DMS79 treated with DMSO at 0.1 percent for 48 hours (cell line): ENCODE measurements at regions not wholly inside any gene's neighbourhood (a gene's known extent, or its start where the extent isn't known, plus 50 kb on each side); places are given as distances from the start of the nearest gene placed in this dataset.
"Not testable (repeated sequence)": the region's sequence is repeated elsewhere in the genome, so short reads cannot be mapped to it uniquely, and the experiment has no call there.

ENCODE experiments used
- DNase-seq: peaks from one replicate; lab custom pipeline; 2025; lab: John Stamatoyannopoulos, UW

DNA sequence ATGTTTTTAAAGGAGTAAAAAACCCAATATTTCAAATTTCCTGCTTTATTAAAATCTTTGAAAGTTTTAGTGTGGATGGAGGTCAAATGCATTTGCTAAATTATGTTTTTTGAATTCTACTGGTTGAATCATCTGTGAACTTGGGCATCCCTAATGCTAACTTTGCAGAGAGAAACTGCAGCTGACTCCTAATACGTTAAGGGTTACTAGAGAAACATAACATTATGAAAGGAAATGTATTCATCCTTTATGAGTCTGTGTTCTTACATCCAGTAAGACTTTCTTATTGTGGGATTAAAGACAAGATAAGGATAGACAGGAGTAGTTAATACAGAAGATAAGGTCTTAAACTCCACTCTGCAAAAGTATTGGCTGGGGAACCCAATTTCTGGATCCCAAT lies 140.6 kb downstream of the FAM124B start:
- DNase-seq = no peak

DNA sequence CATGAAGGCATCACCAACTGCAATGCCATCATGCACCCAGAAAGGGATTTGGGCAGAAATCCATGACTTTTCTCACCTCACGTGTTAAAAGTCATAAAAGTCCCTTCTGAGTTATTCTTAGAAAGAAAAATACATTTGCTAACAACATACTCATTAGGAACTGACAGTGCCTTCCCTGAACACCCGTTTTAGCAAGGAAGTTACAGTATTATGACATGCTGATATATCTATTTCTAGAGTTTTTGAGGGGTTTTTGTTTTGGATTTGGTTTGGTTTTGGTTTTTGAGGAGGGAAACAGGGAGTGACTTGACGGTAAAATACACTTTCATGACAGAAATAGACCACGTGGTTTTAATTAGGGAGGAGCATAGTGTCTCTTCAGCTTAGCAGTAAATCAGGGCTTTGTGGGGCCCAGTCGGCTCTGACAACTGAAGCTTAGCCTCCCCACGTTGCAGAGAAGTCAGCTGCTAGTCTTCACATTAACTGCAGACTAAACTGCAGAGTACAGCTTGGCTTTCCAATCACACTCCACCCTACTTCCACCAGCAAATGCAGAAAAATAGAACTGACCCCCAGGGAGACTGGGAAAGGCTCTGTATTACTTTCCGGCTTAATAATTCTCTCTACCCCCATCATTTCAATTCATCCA lies 141.4 kb downstream of the FAM124B start:
- DNase-seq = no peak

DNA sequence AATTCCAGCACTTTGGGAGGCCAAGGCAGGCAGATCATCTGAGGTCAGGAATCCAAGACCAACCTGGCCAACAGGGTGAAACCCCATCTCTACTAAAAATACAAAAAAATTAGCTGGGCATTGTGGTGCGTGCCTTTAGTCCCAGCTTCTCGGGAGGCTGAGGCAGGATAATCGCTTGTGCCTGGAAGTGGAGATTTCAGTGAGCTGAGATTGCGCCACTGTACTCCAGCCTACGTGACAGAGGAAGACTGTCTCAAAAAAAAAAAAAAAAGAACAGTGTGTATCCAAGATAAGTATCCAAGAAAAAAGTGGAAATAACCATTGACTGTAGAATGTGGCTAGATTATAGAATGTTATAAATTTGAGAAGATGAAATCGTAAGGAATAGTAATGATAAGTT lies 142.1 kb downstream of the FAM124B start:
- DNase-seq = no peak

DNA sequence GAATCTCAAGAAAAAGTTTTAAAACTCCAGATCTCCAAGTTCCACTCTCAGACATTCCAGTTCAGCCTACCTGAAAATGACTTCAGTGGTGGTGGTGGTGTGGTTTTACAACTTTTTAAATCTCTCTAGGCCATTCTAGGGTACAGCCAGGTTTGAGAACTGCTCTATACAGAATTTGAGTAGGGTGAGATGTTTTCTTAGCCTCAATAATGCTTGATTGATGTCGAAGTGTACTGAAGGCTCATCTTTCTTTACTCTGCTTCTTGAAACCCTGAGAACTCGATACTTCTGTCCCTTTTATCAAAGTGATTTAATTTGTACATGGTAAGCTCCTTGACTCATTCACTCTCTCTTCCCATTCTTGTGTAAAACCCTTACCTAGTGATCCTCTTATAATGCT lies 143.8 kb downstream of the FAM124B start:
- no peak for DNase-seq

DNA sequence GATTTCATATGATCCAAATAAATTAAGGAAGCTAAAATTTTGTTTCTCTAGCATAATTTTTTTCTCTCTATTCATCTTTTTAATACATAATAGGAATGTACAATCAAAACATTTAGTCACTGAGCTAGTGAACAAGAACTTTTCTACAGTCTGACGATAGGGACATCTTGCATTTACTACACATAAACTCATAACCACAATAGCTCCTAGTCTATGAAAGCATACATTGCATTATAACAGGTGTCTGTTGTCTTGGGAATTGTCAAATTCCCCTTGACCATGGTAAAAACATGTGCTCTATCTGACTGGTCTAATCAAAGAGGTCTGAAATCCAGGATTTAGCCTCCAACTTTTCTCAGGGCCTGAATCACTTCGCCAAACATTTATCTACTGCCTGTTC lies 144.8 kb downstream of the FAM124B start:
- DNase-seq = no peak

DNA sequence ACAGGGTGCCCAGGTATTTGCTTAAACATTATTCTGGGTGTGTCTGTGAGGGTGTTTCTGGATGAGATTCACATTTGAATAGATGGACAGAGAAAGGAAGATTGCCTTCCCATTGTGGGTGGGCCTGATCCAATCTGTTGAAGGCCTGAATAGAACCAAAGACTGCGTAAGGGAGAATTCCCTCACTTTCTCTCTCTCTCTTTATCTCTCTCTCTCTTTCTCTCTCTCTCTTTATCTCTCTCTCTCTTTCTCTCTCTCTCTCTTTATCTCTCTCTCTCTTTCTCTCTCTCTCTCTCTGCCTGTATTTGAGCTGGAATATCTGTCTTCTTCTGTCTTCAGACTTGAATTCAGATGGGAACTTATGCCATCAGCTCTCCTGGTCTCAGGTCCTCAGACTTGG lies 148.4 kb downstream of the FAM124B start:
- no peak for DNase-seq

DNA sequence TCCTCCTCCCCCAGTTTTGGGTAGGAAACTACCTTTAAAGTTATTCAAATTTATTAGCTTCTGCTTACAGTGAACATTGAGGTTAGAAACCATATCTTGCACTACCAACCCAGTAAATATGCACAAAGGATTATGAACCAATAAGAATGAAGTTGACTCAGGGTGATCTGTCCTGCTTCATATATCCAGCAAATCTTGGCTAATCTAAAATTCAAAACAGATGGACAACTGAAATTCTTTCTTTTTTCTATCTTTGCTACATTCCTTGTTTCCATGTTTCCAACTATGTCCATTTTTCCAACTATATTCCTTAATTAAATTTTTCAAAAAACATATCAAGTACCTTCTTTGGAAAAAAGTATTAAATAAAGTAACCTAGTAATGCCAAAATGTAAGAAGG lies 149.3 kb downstream of the FAM124B start:
- no peak for DNase-seq

DNA sequence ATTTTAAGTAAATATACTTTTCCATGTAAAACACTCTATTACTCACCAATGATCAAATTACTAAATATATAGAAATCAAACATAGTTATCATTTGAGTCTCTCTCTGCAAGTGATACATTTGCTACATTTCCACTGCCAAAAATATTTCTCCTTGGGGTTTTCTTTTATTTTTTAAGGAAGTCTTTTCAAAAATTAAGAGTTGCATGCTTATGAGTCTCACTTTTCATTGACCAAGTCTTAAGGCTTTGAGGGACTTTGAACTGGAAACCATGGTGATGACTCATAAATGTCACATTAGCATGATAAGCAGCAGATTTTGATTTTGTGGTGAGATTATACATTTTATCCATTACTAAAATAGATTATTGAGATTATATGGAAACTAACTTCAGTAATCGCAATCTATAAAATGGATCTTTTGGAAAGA lies 152.9 kb downstream of the FAM124B start:
- DNase-seq = no peak

DNA sequence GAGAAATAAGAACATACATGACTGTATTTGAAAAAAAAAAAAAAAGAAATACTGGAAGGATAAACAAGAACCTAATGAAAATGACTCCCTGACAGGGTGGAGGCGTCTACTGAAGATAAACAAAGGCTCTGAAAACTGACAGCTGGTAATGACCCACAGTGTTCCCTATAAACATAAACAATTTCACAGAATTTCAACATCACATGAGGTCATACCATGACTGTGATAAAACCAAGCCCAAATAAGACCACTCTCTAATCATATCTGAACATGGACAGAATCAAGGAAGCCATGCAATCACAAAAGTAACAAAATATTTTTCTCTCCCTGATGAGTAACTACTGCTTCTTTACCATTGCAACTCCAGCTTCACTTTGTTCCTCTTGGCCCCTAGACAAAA lies 159.3 kb downstream of the FAM124B start:
- DNase-seq = no peak

DNA sequence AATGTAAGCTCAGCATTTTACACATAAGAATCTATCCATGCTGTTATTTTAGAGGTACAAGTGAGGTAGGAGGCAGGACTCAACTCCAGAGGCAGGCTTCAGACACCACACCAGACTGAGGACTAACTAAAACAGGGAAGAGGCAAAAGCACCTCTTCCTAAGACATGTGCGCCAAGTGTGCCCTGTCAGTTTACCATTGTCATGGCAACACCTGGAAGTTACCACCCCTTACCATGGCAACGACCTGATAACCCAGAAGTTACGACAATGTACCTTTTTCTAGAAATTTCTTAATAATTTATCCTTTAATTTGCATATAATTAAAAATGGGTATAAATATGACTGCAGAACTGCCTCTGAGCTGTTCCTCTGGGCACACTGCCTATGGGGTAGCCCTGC lies 160.1 kb downstream of the FAM124B start:
- no peak for DNase-seq

DNA sequence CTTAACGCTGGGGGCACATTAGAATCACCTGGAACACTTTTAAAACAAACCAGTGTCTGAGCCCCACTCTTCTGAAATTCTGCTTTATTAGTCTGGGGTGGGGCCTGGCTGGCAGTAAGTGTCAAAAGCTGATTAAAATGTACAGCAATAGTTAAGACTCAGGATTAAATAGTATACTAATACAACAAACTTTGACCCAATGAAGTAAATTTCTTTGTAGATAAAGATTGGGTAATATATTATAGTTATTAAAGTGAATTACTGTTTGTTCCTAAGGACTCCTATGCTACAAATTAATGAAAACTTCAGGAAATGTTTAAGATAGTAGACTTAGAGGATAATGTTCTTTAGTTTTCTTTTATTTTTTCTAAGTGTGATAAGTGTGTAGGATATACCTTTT lies 160.9 kb downstream of the FAM124B start:
- DNase-seq = no peak

DNA sequence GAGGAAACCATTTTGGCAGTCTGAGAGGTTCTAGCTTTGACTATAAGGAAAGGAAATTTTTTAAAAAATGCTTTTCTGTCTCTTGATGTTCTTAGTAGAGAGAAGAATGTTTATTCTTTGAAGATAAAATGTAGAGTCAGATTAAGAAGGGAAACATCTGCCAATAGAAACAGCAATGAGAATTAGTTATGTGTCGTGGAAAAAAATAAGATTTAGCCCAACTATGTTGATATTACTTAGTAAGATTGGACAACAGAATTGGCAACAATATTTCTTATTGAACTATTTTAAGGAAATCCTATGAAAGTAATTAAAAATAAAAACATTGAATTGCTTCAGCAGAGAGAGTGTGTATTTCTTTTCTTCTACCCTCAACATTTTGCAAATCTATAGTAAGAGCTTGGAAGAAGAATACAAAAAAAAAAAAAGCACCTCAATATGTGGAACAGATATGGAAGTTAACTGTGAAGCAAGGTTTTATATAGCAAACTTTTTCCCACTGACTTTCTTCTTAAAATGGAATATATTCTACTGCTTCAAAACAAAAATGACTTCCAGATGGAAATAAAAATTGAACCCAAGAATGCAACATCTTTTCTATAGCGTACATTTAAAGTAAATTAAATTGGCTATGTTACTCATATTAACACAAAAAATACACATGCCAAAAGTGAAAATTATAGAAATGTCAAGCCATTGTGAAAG lies 177.9 kb downstream of the FAM124B start:
- no peak for DNase-seq

DNA sequence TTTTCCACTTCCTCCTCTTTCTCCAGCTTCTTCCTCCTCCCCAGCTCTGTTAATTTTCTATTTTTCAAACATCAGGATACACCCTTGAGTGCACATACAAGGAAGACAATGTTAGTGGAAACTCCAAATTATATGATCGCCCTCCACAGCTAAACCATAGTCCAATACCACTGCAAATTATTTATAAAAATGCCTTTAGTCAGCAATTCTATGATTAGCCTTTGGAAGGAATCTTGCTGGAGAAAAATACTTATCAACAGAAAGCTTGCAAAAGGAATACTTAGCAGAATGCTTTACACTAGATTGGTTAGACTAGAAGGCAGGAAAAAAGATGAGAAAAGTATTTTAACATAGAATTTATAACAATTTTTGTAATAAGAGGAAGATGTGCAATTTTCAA lies 178.9 kb downstream of the FAM124B start:
- no peak for DNase-seq

DNA sequence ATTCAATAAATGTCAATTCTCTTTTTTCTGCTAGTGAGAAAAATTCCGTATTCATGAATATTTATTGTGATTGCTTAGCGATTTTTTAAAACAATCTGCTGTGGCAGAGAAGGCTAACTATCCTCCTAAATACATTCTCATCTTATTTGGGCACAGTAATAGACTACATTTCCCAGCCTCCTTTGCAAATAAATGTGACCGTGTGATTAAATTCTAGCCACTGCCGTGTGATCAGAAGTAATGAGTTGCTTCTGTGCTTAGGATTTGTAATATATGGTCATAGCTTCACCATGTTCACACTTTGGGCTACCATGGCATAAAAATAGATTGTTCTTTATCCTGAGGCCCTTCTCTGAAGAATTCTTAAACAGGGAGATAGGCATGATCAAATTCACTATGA lies 179.6 kb downstream of the FAM124B start:
- DNase-seq = no peak

DNA sequence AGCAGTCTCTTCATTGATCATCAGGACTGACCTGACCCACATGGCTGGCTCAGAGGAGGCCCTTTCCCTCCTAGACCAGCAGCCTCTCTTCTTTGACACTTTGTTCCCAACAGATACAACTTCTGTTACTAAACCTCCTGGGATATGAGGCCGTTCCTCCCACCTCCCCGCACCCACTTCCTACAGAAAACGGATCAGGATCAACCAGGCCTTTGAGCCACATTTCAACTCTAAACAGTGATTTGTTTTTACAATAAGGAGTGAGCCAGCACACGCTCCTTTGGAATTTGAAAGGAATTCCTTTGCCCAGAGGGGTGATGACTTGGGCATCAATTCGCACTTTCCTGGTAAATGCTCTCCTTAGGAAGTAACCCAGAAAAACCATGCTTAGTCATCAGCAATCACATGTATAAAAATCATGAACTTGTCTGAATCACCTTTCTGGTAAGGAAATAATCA lies 180.4 kb downstream of the FAM124B start:
- no peak for DNase-seq

DNA sequence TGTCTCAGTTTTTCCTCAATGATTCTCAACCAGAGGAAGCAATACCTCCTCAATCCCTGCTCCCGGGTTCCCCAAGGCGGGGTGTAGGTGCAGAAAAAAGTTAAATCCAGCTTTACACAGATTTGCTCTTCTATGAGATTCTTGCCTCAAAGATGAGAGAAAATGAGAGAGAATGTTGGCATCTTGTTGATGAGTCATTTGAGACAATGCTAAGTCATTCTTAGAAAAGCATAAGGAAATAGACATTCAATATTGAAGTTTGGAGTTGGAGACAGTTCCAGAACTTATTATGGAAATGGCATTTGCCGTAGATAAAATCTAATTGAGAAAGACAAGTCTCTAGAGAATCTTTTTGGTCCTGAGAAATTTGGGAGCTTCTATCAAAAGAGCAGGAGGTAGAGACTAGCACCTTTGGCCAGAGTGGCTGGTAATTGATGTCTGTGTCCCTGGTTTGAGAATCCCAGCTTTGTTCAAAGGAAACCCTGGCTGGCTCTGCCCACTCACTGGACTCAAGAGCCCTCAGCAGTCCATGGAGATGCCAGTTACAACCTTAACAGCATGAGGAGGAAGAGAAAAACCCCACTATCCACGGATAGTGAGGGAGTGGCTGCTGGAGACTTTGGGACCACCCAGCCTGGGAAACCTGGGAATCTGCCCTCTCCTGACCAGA lies 181.2 kb downstream of the FAM124B start:
- no peak for DNase-seq

DNA sequence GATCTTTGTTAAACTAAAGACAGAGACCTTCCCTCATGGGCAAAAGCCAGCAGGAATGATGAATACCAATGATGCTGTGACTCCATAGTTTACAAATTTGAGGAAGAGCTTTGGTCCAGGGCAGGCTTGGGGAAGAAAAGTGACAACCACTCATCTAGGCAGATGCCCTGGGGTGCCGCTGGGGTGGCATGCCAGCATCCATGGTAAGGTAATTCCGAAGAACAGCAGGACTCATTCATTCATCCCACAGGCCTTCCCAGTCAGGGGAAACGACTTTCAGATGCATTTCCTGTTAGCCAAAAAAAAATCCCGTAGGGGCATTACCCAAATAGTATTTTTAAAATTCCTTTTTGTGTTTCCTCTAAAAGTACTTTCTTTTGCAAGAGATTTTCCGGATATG lies 180.7 kb upstream of the SERPINE2 start:
- DNase-seq = no peak

DNA sequence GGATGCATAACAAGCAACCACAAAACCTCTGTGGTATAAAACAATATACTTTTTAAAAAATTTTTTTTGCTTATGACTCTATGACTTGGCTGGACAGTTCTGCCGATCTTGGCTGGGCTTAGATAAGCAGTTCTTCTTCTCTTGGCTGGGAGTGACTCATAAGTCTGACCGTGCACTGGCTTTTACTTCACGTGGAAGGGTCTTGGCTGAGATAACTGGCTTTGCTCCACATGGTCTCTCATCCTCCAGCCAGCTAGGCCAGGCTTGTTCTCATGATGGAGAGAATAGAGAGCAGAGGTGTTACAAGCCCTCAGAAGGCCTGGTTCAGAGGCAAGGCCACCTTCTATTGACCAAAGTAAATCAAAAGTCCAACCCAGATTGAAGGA lies 178.9 kb upstream of the SERPINE2 start:
- DNase-seq = no peak

DNA sequence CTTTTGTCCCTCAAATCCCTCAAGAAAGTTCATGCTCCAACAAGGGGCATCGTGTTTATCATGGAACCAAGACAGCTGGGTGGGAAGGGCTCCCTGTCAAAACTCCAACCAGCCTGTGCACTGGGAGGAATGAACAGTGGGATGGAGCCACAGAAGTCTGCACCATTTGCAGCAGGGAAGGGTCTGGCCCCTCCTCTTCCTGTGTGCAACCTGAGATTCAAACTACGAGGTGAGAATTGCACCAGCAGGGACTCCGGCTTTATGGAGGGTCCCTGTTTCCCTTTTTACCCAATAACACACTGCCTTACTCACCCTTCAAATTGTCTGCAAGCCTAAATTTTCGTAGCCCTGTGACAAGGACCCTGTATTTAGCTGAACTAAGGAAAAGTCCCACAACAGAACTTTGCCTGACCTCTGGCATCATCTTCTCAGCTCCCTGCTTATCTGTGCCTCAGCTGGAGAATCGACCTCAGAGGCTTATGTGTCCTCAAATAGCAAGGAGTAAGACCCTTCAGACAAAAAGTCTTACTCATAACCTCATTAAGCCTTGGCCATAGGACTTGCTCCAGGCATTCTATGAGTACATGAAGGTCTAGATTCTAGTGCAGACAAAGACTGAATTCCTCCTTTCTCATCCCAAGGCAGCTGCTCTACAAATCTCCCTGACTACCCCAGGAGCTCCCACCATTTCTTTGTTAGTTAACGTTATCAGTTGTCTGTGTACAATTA lies 178.3 kb upstream of the SERPINE2 start:
- DNase-seq = no peak

DNA sequence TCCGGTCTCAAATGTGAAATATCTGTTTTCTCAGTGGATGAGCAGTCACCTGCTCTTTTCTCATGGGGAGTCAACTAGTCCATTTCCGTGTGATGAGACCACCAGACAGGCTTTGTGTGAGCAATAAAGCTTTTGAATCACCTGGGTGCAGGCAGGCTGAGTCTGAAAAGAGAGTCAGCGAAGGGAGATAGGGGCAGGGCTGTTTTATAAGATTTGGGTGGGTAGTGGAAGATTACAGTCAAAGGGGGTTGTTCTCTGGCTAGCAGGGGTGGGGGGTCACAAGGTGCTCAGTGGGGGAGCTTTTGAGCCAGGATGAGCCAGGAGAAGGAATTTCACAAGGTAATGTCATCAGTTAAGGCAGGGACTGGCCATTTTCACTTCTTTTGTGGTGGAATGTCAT lies 176.5 kb upstream of the SERPINE2 start:
- DNase-seq = not testable (repeated sequence)

DNA sequence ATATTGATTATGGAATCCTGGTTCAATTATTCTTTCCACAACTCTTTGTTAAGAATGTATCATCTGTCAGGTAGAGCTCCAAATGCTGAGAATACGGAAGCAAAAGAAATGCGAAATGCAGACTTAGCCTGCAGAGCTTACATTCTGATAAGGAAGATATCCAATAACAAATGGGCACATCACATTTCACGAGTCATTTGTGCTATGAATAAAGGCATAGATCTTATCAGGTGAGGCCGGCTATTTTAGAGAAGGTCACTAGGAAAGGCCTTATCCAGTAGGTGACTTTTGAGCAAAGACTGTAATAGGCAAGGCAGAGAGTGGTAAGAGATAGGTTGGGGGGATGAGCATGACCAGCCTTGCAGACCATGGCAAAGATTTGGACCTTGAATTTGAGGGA lies 174.3 kb upstream of the SERPINE2 start:
- DNase-seq = no peak

DNA sequence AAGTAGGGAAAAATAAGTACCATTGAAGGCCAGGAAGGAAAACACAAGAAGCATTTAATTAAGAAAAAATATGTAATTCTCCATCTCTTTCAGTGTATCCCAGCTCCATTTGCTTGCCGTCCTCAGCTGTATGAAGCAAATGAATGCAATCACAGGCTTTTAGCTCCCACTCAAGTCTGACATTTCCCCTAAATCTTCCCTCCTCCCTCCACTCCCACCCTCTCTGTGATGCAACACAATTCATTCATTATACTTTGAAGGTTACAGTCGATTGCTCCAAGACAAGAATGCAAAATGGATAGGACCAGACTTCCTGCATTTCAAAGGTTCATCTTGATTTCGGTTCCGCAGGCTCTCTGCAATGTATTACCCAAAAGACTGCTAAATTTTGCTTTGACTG lies 172.7 kb upstream of the SERPINE2 start:
- no peak for DNase-seq

DNA sequence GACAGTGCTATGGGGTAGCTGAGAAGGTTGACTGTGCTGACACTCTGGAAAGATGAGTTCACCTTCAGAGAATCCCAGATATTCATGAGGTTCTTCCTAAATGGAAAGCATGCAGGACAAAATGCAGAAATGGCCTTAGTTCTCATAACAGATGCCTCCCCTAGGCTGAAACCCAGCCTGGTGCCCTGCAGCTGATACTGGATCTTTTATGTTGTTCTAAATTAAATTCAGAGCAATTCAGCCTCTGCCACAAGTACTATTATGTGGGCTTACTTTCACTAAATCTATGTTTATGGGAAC lies 172.0 kb upstream of the SERPINE2 start:
- DNase-seq = no peak
